GM21619 (cell line): ENCODE measurements at regions not wholly inside any gene's neighbourhood (a gene's known extent, or its start where the extent isn't known, plus 50 kb on each side); places are given as distances from the start of the nearest gene placed in this dataset.
"Not testable (repeated sequence)": the region's sequence is repeated elsewhere in the genome, so short reads cannot be mapped to it uniquely, and the experiment has no call there.

Experiments
- ATAC-seq: cut with Tn5 transposase; IDR thresholded peaks from one replicate; pipeline ENCODE4 v1.9.1; 2021; ENCODE audit not compliant: unreplicated experiment

DNA sequence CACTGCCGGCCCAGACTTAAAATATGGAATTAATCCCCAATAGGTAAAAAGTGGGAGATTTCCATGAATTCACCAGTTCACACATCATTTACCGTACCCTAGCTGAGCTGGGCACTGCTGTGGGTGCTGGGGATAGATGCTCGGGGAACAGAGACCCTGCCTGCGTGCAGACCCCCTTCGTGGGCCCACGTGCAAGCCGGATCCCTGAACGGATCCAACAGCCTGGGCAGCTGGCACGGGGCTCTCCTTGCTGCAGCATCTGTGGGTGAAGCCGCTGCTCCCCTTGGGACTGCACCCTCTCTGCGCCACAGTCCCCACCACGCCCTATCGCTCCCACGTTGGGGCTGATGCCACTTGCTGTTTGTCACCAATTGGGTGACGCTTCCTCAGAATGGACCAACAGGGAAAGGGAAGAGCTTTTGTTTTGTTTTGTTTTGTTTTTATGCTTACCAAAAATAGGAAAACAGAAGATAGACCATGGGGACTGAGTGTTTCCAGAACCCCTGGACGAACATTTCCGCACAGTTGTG, 279.7 kb upstream of the SFSWAP start:
- ATAC-seq, result not testable (repeated sequence)

GRCh38 chr12:131432532-131433260, 278.2 kb upstream of the SFSWAP start:
- ATAC-seq, result no peak

GRCh38 chr12:131434208-131435125, 276.4 kb upstream of the SFSWAP start:
- no peak for ATAC-seq

GRCh38 chr12:131436922-131437705, 273.8 kb upstream of the SFSWAP start:
- no peak for ATAC-seq

DNA sequence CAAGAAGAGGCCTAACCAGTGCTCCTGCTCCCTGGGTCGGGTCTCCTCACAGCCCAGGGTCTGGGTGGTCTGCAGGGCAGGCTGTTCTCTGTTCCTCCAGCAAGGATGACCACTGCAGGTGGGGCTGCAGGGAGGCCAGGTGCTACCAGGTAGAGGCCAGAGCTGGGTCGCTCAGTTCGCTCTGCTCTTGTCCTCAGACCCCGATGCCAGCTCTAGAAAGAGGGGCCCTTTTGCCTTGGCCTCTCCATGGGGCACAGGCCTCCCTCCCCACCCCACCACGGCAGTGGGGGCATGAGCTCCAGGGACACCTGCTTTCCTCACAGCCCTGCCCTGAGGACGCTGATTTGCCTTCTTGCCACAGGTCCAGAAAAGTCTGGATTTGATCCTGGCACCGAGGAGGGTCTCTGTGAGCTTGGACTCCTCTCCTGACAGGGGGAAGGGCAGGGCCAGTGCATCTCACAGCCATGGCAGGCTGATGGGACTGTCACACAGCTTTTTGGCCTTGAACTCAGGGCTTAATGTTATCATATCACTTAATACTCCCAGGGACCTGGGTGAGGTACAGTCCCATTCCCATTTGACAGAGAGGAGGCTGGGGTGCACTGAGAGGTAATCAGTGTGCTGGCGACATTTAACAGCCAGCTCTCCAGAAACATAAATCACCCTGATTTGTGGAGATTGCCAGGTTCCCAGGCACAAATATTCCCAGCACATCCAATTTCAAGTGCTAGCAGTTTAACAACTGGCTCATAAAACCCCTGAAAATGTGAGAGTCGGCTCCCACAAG, 273.0 kb upstream of the SFSWAP start:
- no peak for ATAC-seq

- ATAC-seq, result not testable (repeated sequence)
Measured at GRCh38 chr12:131438493-131438835, 272.4 kb upstream of the SFSWAP start.

DNA sequence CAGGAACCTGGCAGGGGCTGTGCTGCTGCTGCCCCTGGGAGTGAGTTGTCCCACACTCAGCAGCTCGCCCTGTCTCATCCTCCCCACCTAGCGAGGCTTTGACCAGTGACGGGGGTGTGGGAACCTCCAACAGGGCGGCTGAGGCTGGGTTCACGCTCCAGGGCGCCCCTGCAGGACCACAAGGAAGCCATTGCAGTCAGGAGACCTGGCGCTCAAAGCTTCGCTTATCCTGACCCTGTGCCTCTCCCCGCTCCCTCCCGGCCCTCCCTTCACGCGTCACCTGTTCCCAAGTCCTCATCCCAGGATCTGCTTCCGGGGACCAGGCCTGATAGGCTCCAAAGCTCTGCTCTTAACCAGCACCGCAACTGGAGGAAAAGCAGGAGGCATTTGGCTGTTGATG, 272.0 kb upstream of the SFSWAP start:
- no peak for ATAC-seq

DNA sequence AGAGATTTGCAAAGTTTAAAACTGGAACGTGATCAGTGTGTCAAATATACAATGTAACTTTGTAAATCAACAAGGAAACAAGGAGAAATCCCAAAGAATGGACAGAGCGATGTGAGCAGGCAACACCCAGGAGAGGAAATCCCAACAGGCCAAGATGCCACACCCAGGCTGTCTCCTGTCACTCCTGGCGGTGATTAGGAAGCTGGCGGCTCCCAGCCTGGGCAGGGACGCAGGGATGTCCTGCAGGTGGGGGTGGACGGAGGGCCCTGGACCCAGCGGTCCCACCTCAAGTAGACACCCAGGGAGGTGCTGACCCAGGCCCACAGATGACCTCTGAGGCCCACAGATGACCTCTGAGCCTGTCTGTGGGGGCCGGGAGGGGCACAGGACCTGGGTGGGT, 271.1 kb upstream of the SFSWAP start:
- ATAC-seq, result not testable (repeated sequence)

GRCh38 chr12:131440209-131441059, 270.5 kb upstream of the SFSWAP start:
- not testable (repeated sequence) for ATAC-seq

- ATAC-seq, result no peak
Measured at GRCh38 chr12:131441060-131441396, 269.9 kb upstream of the SFSWAP start.

- ATAC-seq, result no peak
Measured at GRCh38 chr12:131441638-131442336, 269.1 kb upstream of the SFSWAP start.

- ATAC-seq, result no peak
Measured at GRCh38 chr12:131442337-131442918, 268.5 kb upstream of the SFSWAP start.

GRCh38 chr12:131443019-131444000, 267.6 kb upstream of the SFSWAP start:
- ATAC-seq, result no peak

DNA sequence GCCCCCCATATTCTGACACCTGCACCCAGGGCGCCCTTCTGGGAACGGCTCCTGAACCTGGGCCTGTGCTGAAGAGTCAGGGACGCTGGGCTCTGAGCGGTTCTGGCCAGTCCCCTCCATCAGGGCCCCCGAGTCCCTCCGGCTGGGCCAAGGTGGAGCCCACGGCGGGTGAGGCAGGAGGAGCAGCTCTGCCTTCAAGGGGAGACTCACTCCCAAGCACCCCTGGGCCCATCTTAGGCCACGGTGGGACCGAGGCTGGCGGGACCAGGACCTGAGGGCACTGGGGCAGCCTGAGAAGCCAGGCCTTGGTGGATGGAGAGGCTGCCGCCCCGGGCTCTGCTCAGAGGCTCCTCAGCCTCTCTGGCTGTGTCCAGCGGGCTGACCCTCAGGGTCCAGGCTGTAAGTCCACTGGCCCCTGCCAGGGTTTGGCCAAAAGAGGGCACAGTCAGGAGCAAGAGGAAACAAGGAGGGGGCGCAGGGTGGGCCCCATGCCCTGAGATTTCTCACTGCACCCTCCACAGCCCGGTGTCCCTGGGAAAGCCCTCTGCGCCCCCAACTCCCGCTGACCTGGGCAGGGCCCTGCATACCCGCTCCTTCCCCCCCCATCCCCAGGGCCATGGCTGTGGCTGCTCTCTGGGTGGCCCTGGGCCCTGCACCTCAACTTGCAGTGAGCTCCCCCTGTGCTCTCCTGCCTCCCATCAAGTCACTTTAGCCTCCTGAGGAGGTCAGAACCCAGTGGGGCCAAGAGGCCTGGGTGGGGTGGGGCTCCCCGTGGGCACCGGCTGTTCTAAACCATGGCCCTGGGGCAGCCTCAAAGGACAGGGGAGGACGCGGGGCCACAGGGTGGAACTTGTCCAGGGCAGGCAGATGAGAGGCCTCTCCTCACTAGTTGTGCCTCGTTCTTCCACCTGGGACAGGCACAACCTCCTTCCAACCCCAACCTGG, 266.4 kb upstream of the SFSWAP start:
- no peak for ATAC-seq

DNA sequence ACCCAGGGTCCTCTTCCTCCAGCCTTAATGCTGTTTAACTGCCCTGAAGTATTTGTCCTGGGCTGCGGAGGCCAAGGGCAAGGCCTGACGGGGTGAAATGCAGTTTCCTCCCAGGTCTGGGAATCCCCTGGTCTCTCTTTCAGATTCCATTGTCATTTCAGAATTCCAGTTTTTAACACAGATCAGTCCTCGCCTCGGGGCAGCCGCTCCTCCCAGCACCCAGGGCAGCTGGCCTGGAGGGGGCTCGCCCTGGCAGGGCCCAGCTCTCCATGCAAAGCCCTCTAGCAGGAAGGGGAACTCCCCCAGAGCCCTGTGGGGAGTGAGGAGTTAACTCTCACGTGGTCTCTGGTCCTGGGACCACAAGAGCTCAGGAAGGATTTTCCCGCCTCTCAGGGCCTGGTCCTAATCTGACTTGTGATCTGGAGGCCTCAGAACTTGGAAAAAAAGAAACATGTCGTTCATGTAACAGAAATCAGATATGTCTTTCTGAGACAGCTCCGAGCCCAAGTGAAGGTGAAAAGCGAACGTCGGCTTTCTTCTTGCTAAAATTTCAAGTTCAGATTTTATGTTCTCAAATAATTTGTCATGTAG, 265.6 kb upstream of the SFSWAP start:
- ATAC-seq, result no peak

DNA sequence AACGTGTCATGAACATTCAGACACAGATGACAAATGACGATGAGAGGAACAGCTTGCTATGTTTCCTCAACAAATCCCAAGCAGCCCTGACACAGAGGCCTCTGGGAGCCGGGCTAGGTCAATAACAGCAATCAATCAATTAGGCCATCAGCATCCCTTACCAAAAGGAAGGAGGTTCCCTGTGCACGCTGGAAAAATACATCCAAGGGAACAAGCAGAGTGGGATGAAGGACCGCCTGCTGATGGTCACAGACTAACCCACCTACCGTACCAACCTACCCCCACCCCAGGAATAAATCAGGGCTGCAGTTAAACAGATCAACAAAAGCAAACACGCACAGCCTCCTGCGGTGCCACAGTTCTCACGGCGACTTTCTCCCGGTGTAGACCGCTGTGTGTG, 265.1 kb upstream of the SFSWAP start:
- ATAC-seq, result no peak
